ENCODE measurements at regions not wholly inside any gene's neighbourhood (a gene's known extent, or its start where the extent isn't known, plus 50 kb on each side); places are given as distances from the start of the nearest gene placed in this dataset.

- TF ChIP-seq HDGF (IDR thresholded peaks at IDR 0.05; ENCODE audit: borderline replicate concordance) (no peak), FOXK2 (IDR thresholded peaks at IDR 0.05) (no peak), SP1 (IDR thresholded peaks at IDR 0.05) (no peak), PKNOX1 (IDR thresholded peaks at IDR 0.05) (no peak), FOXM1 (IDR thresholded peaks at IDR 0.05; ENCODE audit: borderline replicate concordance) (no peak), ELF4 (IDR thresholded peaks at IDR 0.05) (no peak), BHLHE40 (IDR thresholded peaks at IDR 0.05; ENCODE audit: borderline replicate concordance) (no peak), SUZ12 (IDR thresholded peaks at IDR 0.05) (no peak), ZNF384 (IDR thresholded peaks at IDR 0.05) (no peak), NFRKB (IDR thresholded peaks at IDR 0.05) (no peak), CTBP1 (IDR thresholded peaks at IDR 0.05; ENCODE audit: borderline replicate concordance) (no peak), L3MBTL2 (conservative IDR thresholded peaks at IDR 0.05) (no peak), TARDBP (IDR thresholded peaks at IDR 0.05) (no peak), LEF1 (IDR thresholded peaks at IDR 0.05; ENCODE audit: borderline replicate concordance) (no peak), ARNT (IDR thresholded peaks at IDR 0.05) (no peak)
- DNase-seq (ENCODE audit: extremely low spot score) = no peak
- POLR2A ChIA-PET = no interaction called here
- CTCF ChIA-PET = interaction anchor here (0.7 kb wide), 1 partner anchor 55 kb away, joined by 3 read pairs; no protein-coding TSS in a partner anchor
Observed at GRCh38 chr12:63090716-63091115, 60.3 kb downstream of the AVPR1A start.

GRCh38 chr12:63086149-63086915, 64.7 kb downstream of the AVPR1A start:
- POLR2A ChIA-PET = no interaction called here
- TF ChIP-seq ELF4 (IDR thresholded peaks at IDR 0.05) (no peak), BHLHE40 (IDR thresholded peaks at IDR 0.05; ENCODE audit: borderline replicate concordance) (no peak), CTBP1 (IDR thresholded peaks at IDR 0.05; ENCODE audit: borderline replicate concordance) (no peak), SP1 (IDR thresholded peaks at IDR 0.05) (no peak), SUZ12 (IDR thresholded peaks at IDR 0.05) (no peak), LEF1 (IDR thresholded peaks at IDR 0.05; ENCODE audit: borderline replicate concordance) (no peak), FOXA1 (IDR thresholded peaks at IDR 0.05) (no peak), HDGF (IDR thresholded peaks at IDR 0.05; ENCODE audit: borderline replicate concordance) (no peak), ZNF384 (IDR thresholded peaks at IDR 0.05) (no peak), ARNT (IDR thresholded peaks at IDR 0.05) (no peak), L3MBTL2 (conservative IDR thresholded peaks at IDR 0.05) (no peak), TARDBP (IDR thresholded peaks at IDR 0.05) (no peak), FOXK2 (IDR thresholded peaks at IDR 0.05) (no peak), PKNOX1 (IDR thresholded peaks at IDR 0.05) (no peak), FOXM1 (IDR thresholded peaks at IDR 0.05; ENCODE audit: borderline replicate concordance) (no peak), NFRKB (IDR thresholded peaks at IDR 0.05) (no peak)
- DNase-seq (ENCODE audit: extremely low spot score) = no peak
- CTCF ChIA-PET = interaction anchor here (0.5 kb wide), 1 partner anchor 22 kb away, joined by 5 read pairs; no protein-coding TSS in a partner anchor

- DNase-seq (ENCODE audit: extremely low spot score) = no peak
- ChIA-PET POLR2A (no interaction called here), CTCF (no interaction called here)
- TF ChIP-seq LEF1 (IDR thresholded peaks at IDR 0.05; ENCODE audit: borderline replicate concordance) = no peak
Observed at GRCh38 chr12:63085120-63085519, 65.9 kb downstream of the AVPR1A start.

- ChIA-PET POLR2A (no interaction called here), CTCF (no interaction called here)
- TF ChIP-seq HDGF (IDR thresholded peaks at IDR 0.05; ENCODE audit: borderline replicate concordance) = no peak
- DNase-seq (ENCODE audit: extremely low spot score) = no peak
Observed at GRCh38 chr12:63084501-63084900, 66.5 kb downstream of the AVPR1A start.

- ChIA-PET POLR2A (no interaction called here), CTCF (no interaction called here)
- DNase-seq (ENCODE audit: extremely low spot score) = no peak
- no peak for TF ChIP-seq PKNOX1 (IDR thresholded peaks at IDR 0.05)
- no peak for TF ChIP-seq SUZ12 (IDR thresholded peaks at IDR 0.05)
- TF ChIP-seq LEF1 (IDR thresholded peaks at IDR 0.05; ENCODE audit: borderline replicate concordance) = no peak
- TF ChIP-seq ELF4 (IDR thresholded peaks at IDR 0.05) = no peak
- no peak for TF ChIP-seq SP1 (IDR thresholded peaks at IDR 0.05)
- no peak for TF ChIP-seq ARNT (IDR thresholded peaks at IDR 0.05)
- TF ChIP-seq TARDBP (IDR thresholded peaks at IDR 0.05) = no peak
- no peak for TF ChIP-seq FOXK2 (IDR thresholded peaks at IDR 0.05)
- TF ChIP-seq FOXM1 (IDR thresholded peaks at IDR 0.05; ENCODE audit: borderline replicate concordance) = no peak
- no peak for TF ChIP-seq HDGF (IDR thresholded peaks at IDR 0.05; ENCODE audit: borderline replicate concordance)
- TF ChIP-seq ZNF384 (IDR thresholded peaks at IDR 0.05) = no peak
- no peak for TF ChIP-seq CTBP1 (IDR thresholded peaks at IDR 0.05; ENCODE audit: borderline replicate concordance)
- no peak for TF ChIP-seq BHLHE40 (IDR thresholded peaks at IDR 0.05; ENCODE audit: borderline replicate concordance)
- no peak for TF ChIP-seq NFRKB (IDR thresholded peaks at IDR 0.05)
- no peak for TF ChIP-seq FOXA1 (IDR thresholded peaks at IDR 0.05)
Observed at GRCh38 chr12:63083046-63083445, 68.0 kb downstream of the AVPR1A start.

GRCh38 chr12:63079791-63080502, 71.1 kb downstream of the AVPR1A start:
- TF ChIP-seq NFRKB (IDR thresholded peaks at IDR 0.05) (no peak), HDGF (IDR thresholded peaks at IDR 0.05; ENCODE audit: borderline replicate concordance) (no peak), FOXA1 (IDR thresholded peaks at IDR 0.05) (no peak), FOXM1 (IDR thresholded peaks at IDR 0.05; ENCODE audit: borderline replicate concordance) (no peak), ZNF384 (IDR thresholded peaks at IDR 0.05) (no peak), FOXK2 (IDR thresholded peaks at IDR 0.05) (no peak), SP1 (IDR thresholded peaks at IDR 0.05) (no peak), TARDBP (IDR thresholded peaks at IDR 0.05) (no peak), ARNT (IDR thresholded peaks at IDR 0.05) (no peak)
- CTCF ChIA-PET = no interaction called here
- POLR2A ChIA-PET = interaction anchor here (0.6 kb wide), 1 partner anchor 1503 kb away, joined by 3 read pairs; no protein-coding TSS in a partner anchor
- no peak for DNase-seq (ENCODE audit: extremely low spot score)

Data from HEK293T (cell line).